MM.1S (cell line): ENCODE measurements at regions not wholly inside any gene's neighbourhood (a gene's known extent, or its start where the extent isn't known, plus 50 kb on each side); places are given as distances from the start of the nearest gene placed in this dataset.

Source experiments
- CTCF ChIP-seq: fragments of 300-600 bp; sonication (generic); IDR thresholded peaks from 2 replicates; pipeline ENCODE4 v1.5.1; 2016; ENCODE audit warnings: antibody characterized with exemption, low read length, mixed read lengths
- EZH2 ChIP-seq: fragments of 300-600 bp; sonication (generic); optimal IDR thresholded peaks from 2 replicates; pipeline ENCODE3; 2017; ENCODE audit warnings: low read depth, mild to moderate bottlenecking, antibody characterized with exemption, low read length, mixed read lengths

DNA sequence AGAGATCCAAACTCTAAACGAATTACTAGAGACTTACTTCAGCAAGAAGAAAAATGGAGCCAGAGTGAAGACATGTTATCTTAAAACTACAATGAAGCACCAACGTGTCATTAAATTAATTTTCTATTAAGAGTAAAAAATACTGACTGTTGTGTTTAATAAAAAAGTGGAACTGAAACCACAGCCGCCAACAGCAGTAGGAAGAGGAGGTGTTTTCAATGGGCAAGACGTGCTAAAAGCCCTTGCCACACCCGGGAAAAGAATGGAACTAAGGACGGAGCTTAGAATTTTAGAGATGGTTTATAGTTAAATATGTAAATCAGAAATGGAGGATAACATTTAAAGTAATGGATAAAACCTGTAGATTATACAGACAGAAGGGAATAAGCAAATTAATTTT lies 608.7 kb downstream of the TFAP2A start:
- TF ChIP-seq CTCF = no peak
- no peak for TF ChIP-seq EZH2
